Stimulated activated naive B cell treated with anti-CD40 and anti-IgM and Interleukin-4, amounts not matched to agents 10 μg/mL and 1 μg/mL and 100 μg/mL, for 72 hours (primary cell): ENCODE measurements at regions not wholly inside any gene's neighbourhood (a gene's known extent, or its start where the extent isn't known, plus 50 kb on each side); places are given as distances from the start of the nearest gene placed in this dataset.
"Not testable (repeated sequence)": the region's sequence is repeated elsewhere in the genome, so short reads cannot be mapped to it uniquely, and the experiment has no call there.

Experiments used
- ATAC-seq, 2 donors: fragments of 150-1000 bp; cut with Tn5 transposase; replicated peaks; 2 replicates each; pipeline ENCODE4 v1.10.0; 2021; ENCODE audit warnings: moderate library complexity in 1 of 2
- DNase-seq: peaks from one replicate; pipeline ENCODE4 v3.0.0; 2021
- H3K27ac Mint-ChIP-seq: one replicate; pipeline ENCODE4 v1.8.0; 2022; ENCODE audit warnings: mild to moderate bottlenecking, mixed read lengths
- H3K27me3 Mint-ChIP-seq, 2 donors: one replicate each; pipeline ENCODE4 v1.8.0; 2022; ENCODE audit warnings: mixed read lengths in 2 of 2
- H3K36me3 Mint-ChIP-seq, 2 donors: one replicate each; pipeline ENCODE4 v1.8.0; 2022; ENCODE audit warnings: mixed read lengths in 2 of 2, mild to moderate bottlenecking in 1 of 2
- H3K4me1 Mint-ChIP-seq, 2 donors: one replicate each; pipeline ENCODE4 v1.8.0; 2022; ENCODE audit warnings: mixed read lengths in 2 of 2, mild to moderate bottlenecking in 1 of 2
- H3K4me3 Mint-ChIP-seq, 2 donors: one replicate each; pipeline ENCODE4 v1.8.0; 2022; ENCODE audit warnings: mild to moderate bottlenecking in 2 of 2, mixed read lengths in 2 of 2, moderate library complexity in 1 of 2
- H3K9me3 Mint-ChIP-seq, 2 donors: one replicate each; pipeline ENCODE4 v1.8.0; 2022; ENCODE audit warnings: mixed read lengths in 2 of 2, mild to moderate bottlenecking in 1 of 2

DNA sequence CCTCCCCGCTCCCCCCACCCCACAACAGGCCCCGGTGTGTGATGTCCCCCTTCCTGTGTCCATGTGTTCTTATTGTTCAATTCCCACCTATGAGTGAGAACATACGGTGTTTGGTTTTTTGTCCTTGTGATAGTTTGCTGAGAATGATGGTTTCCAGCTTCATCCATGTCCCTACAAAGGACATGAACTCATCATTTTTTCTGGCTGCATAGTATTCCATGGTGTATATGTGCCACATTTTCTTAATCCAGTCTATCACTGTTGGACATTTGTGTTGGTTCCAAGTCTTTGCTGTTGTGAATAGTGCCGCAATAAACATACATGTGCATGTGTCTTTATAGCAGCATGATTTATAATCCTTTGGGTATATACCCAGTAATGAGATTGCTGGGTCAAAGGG lies 104.3 kb downstream of the MTPN start:
- H3K27me3 Mint-ChIP-seq, H3K4me1 Mint-ChIP-seq, ATAC-seq, H3K36me3 Mint-ChIP-seq, H3K9me3 Mint-ChIP-seq, H3K27ac Mint-ChIP-seq, H3K4me3 Mint-ChIP-seq, DNase-seq: not testable (repeated sequence)

DNA sequence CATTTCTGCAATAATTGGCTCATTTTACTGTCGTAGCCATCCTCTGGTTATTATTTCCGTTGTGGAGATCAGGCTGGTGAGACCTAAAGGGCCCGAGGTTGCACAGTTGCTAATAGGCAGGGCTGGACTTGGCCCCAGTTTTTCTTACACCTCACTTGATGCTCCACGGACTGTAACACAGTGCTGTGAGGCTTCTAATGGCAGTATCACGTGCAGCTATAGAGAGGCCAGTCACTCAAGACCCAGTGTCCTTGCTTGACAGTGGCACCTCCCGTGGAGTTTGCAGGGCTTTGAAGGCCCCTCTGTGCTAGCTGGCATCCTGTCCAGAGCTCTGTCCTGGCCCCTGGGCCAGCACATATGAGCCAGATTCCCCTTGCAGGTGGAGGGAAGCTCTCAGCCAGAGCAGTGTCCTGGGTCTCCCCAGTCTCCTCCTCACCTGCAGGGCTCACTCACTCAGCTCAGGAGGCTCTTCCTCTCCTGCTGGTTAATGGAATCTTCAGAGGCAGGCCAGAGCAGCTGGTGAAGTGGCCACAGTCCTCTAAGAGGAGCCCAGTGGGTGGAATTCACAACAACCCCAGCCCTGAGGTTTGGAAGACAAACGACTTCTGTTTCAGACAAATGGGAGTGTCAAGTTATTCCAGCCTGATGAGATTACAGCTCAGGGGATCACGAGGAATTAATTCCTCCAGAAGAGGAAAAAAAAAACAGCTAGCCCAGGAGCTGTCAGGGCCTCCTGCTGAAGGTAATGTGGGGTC lies 114.2 kb upstream of the FAM180A start:
- no peak for ATAC-seq
- peaks cover 4 to 5% of the 10 kb centered on the region in 2 donors for H3K9me3 Mint-ChIP-seq
- no peak overlapping the region for H3K27ac Mint-ChIP-seq
- H3K36me3 Mint-ChIP-seq: peaks cover 0 to 3% of the 10 kb centered on the region in 2 donors
- peaks cover 0 to 4% of the 10 kb centered on the region in 2 donors for H3K27me3 Mint-ChIP-seq
- no peak for DNase-seq
- H3K4me1 Mint-ChIP-seq: no peaks in the 10 kb centered on the region
- no peak overlapping the region for H3K4me3 Mint-ChIP-seq

DNA sequence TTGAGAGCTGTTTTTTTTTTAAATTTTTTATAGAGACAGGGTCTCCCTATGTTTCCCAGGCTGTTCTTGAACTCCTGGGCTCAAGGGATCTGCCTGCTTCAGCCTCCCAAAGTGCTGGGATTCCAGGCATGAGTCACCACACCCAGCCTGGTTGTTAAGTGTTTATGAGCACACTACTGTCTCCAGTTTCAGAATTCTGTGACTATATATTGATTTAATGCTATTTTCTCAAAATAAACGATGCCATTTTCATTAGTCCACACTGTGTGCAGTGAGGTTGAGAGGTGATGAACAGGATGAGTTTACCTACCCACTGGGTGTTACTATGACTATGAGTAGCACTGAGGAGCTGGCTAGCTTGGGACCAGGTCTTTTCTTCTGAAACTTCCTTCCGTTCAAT lies 110.9 kb upstream of the FAM180A start:
- no peak overlapping the region for H3K4me3 Mint-ChIP-seq
- peaks cover 4 to 5% of the 10 kb centered on the region in 2 donors for H3K9me3 Mint-ChIP-seq
- DNase-seq (no peak), ATAC-seq (no peak)
- H3K36me3 Mint-ChIP-seq: peaks cover 0 to 3% of the 10 kb centered on the region in 2 donors
- H3K27ac Mint-ChIP-seq: no peak overlapping the region
- peaks cover 5 to 6% of the 10 kb centered on the region in 2 donors for H3K4me1 Mint-ChIP-seq
- peaks cover 3 to 6% of the 10 kb centered on the region in 2 donors for H3K27me3 Mint-ChIP-seq

DNA sequence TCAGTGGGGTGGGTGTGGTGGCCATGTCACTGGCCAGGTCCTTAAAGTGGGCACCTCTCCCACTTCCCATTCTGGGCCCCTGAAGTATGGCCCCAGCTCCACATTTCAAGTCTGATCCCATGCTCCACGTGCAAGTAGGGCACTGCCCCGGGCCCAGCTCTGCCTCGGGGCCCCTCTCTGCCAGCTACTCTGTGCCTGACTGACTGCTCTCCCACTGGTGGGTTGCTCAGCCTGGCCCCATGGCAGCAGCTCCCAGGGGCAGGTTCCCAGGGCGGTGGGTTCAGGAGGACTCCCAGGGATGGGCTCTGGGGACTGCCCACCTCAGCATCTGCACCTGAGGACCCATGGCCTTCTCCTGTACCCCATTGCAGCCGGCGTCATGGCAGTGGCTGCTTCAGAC lies 110.2 kb upstream of the FAM180A start:
- peaks cover 4 to 5% of the 10 kb centered on the region in 2 donors for H3K9me3 Mint-ChIP-seq
- no peak overlapping the region for H3K4me3 Mint-ChIP-seq
- DNase-seq: no peak
- H3K27ac Mint-ChIP-seq: no peak overlapping the region
- peaks cover 7 to 8% of the 10 kb centered on the region in 2 donors for H3K27me3 Mint-ChIP-seq
- H3K4me1 Mint-ChIP-seq: peaks cover 5 to 6% of the 10 kb centered on the region in 2 donors
- ATAC-seq: no peak
- peaks cover 0 to 3% of the 10 kb centered on the region in 2 donors for H3K36me3 Mint-ChIP-seq

DNA sequence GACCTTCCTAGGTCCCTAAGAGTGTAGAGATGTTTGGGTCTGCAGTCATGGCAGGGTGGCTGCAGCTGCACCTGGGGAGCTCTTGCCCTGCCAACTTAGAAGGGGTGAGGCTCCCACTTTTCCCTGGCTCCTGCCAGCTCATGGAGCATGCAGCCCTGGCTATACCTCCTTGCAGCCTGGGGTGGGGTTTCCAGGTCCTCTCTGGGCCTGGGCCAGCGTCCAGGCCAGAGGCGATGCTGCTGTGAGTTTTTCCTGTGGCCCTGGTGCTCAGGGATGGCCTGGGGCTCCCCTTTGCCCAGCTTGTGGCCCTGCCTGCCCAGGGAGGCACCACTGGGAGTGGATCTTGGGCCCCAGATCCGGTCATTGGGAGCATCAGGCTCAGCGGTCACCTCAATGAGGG lies 109.8 kb upstream of the FAM180A start:
- Mint-ChIP-seq H3K27me3 (peaks cover 7 to 12% of the 10 kb centered on the region in 2 donors), H3K4me1 (peaks cover 5 to 6% of the 10 kb centered on the region in 2 donors), H3K4me3 (no peak overlapping the region), H3K36me3 (peaks cover 0 to 3% of the 10 kb centered on the region in 2 donors), H3K27ac (no peak overlapping the region), H3K9me3 (peaks cover 4 to 5% of the 10 kb centered on the region in 2 donors)
- ATAC-seq (no peak), DNase-seq (no peak)

DNA sequence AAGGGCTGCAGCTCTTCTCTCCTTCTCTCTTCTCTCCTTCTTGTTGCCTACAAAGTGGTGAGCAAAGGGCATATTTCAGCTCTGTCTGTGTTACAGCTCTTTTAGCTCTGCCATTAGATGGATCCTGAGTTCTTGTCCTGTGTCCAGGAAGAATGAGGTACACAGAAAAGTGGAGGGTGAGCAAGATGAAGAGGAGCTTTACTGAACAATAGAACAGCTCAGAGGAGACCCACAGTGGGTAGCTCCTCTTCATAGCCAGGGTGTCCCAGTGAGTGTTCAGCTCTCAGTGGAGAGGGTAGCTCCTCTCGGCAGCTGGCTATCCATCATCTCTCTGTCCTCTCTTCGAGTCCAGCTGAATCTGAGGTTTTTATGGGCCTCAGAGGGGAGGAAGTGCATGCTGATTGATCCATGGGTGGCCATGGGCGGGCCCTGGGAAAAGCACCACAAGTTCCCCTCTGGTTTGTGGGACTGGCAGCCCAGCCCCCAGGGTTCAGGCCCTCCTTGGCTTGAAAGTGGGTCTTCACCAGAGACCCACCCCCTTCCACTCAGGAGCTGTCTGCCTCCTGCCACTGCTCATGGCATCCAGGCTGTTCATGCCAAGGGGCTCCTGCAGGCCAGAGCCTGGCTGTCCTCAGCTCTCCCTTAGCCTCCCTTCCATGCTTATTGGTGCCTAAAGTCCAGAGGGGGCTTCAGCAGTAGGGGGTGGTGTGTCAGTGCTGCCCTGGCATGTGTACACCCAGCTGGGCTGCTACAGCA lies 109.1 kb upstream of the FAM180A start:
- no peak overlapping the region for H3K4me3 Mint-ChIP-seq
- no peak for ATAC-seq

DNA sequence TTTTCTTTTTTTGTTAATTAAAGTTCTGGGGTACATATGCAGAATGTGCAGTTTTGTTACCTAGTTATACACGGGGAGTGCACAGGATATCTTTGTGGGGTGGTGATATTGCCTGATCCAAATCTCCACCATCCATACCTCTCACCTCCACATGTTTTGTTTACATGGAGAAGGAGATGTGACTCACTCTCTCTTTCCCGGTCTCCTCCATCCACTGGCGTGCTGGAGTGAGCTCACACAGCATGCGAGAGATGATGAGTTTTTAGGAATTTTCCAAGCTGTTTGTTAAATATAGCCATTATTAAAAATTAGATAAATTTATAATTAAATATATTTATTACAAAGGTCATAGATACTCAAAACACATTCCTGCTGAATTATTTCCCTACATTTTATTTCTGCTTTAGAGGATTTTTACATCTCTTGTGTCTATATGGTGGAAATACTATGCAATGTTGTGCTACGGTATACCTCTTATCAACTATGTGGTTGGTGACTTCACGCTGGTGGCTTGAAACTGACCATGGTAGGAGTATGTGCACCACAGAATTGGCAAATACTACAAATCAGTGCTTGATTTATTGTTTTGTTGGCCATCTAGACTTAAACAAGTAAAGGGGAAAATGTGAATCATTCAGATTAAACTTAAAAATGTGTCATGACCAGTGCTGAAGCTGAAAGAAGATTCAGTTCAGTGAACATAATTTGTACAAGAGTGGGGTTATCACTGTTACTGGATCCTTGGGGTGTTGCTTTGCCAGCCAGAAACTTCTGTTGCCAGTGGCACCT lies 107.9 kb upstream of the FAM180A start:
- Mint-ChIP-seq H3K4me3 (no peak overlapping the region), H3K4me1 (peaks cover 5 to 6% of the 10 kb centered on the region in 2 donors), H3K27ac (no peak overlapping the region), H3K27me3 (peaks cover 16 to 17% of the 10 kb centered on the region in 2 donors), H3K36me3 (peaks cover 0 to 3% of the 10 kb centered on the region in 2 donors), H3K9me3 (peaks cover 4 to 10% of the 10 kb centered on the region in 2 donors)
- ATAC-seq (no peak), DNase-seq (no peak)

More for the DNA sequence above, 109.1 kb upstream of the FAM180A start:
- peaks cover 5 to 6% of the 10 kb centered on the region in 2 donors for H3K4me1 Mint-ChIP-seq
- H3K27me3 Mint-ChIP-seq: peaks cover 7 to 17% of the 10 kb centered on the region in 2 donors
- no peak overlapping the region for H3K27ac Mint-ChIP-seq
- H3K36me3 Mint-ChIP-seq: peaks cover 0 to 3% of the 10 kb centered on the region in 2 donors
- H3K9me3 Mint-ChIP-seq: peaks cover 4 to 5% of the 10 kb centered on the region in 2 donors
- DNase-seq: no peak

DNA sequence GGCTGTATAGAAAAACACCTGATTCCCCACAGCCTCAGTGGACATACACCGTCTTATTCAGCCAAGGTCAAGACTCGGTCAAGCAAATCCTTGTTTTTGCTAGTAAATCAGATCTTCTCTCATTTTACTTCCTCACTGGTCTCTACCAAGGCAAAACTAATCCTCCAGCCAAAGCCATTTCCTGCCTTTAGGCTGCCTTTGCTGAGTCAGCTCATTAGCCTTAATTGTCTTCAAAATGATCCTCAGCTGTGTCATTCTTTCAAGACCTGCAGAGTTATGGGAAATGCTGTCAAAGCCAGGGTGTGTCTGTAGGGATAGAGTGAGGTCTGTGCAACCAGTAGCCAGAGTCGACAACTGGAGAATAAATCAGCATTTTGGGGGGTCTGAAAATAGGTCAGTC lies 107.2 kb upstream of the FAM180A start:
- DNase-seq (no peak), ATAC-seq (no peak)
- peaks cover 15 to 16% of the 10 kb centered on the region in 2 donors for H3K27me3 Mint-ChIP-seq
- H3K36me3 Mint-ChIP-seq: peaks cover 0 to 2% of the 10 kb centered on the region in 2 donors
- no peak overlapping the region for H3K27ac Mint-ChIP-seq
- peaks cover 3 to 9% of the 10 kb centered on the region in 2 donors for H3K9me3 Mint-ChIP-seq
- H3K4me3 Mint-ChIP-seq: no peak overlapping the region
- H3K4me1 Mint-ChIP-seq: peaks cover 5 to 6% of the 10 kb centered on the region in 2 donors

DNA sequence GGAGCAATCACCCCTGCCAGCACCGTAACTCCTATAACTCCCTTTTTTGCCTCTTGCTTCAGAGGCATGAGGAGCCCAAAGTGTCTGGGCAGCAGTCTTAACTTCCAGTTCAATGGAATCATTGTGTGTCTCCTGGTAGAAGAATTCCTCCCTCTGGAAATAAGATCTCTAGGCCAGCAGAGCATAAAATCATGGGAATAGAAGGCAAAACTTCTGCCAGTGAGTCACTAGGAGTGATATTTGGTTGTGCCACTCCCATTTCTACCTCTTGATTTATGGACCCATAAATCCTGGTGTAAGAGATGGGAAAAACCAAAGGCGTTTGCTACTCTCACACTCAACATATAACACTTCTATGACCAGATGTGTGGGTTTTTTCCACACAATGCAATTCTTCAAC lies 104.9 kb upstream of the FAM180A start:
- H3K27ac Mint-ChIP-seq: no peak overlapping the region
- H3K9me3 Mint-ChIP-seq: peaks cover 0 to 7% of the 10 kb centered on the region in 2 donors
- no peaks in the 10 kb centered on the region for H3K36me3 Mint-ChIP-seq
- DNase-seq (no peak), ATAC-seq (no peak)
- peaks cover 13 to 16% of the 10 kb centered on the region in 2 donors for H3K27me3 Mint-ChIP-seq
- H3K4me3 Mint-ChIP-seq: no peak overlapping the region
- H3K4me1 Mint-ChIP-seq: peaks cover 5 to 6% of the 10 kb centered on the region in 2 donors

DNA sequence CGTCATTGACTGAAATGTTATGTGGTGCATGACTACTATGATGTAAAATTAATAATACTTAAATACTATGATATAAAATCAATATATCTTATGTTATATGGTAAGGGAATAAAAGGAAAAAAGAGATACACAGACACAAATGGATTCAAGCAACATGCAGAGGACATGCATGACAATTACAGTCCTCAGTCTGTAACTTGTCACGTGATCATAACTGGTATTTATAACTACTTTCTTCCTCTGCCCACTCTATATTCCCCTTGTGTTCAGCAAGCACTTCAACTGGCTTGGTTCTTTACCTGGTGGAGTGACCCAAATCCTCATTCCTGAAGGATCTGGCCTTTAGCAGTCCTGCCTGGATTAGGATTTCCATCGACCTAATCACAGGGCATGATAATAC lies 104.4 kb upstream of the FAM180A start:
- no peaks in the 10 kb centered on the region for H3K36me3 Mint-ChIP-seq
- H3K27me3 Mint-ChIP-seq: peaks cover 13 to 16% of the 10 kb centered on the region in 2 donors
- no peak for ATAC-seq
- peaks cover 0 to 7% of the 10 kb centered on the region in 2 donors for H3K9me3 Mint-ChIP-seq
- H3K4me3 Mint-ChIP-seq: no peak overlapping the region
- no peak for DNase-seq
- H3K27ac Mint-ChIP-seq: no peak overlapping the region
- peaks cover 5 to 6% of the 10 kb centered on the region in 2 donors for H3K4me1 Mint-ChIP-seq

DNA sequence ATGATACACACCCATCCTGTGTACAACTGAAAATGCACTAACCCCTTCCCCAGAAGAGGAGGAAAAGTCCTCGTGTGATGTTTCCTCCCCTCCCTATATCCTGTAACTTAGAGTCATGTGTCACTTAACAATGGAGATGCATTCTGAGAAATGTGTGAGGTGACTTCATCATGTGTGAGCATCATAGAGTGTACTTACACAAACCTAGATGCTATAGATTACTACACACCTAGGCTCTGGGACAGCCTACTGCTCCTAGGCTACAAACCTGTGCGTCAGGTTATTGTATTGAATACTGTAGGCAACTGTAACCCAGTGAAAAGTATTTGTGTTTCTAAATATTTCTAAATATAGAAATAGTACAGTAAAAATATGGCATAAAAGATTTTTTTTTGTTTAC lies 98.6 kb upstream of the FAM180A start:
- Mint-ChIP-seq H3K27me3 (peaks cover 0 to 5% of the 10 kb centered on the region in 2 donors), H3K9me3 (peaks cover 0 to 4% of the 10 kb centered on the region in 2 donors), H3K36me3 (no peaks in the 10 kb centered on the region), H3K4me1 (peaks cover 9 to 17% of the 10 kb centered on the region in 2 donors), H3K27ac (no peak overlapping the region), H3K4me3 (no peak overlapping the region)
- ATAC-seq (no peak), DNase-seq (no peak)

DNA sequence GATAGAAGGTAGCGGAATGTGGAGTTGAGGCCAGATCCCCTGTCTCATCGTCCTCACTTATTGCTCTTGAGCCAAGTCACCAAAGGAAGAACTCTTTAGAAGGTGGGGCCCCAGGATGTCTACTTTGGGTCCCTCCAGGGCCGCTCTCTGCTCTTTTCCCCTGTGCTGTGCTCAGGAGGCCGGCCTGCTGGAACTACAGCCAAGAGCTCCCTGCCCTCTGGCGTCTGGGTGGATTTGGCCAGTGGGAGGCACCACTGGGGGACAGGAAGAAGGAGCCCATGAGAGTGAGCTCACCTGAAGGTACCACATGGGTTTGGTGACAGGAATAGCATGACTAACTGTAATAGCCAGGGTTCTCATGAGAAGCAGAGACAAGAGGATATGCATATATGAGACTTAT lies 97.7 kb upstream of the FAM180A start:
- Mint-ChIP-seq H3K4me3 (no peak overlapping the region), H3K27ac (no peak overlapping the region), H3K9me3 (no peaks in the 10 kb centered on the region), H3K4me1 (peaks cover 9 to 17% of the 10 kb centered on the region in 2 donors), H3K36me3 (no peaks in the 10 kb centered on the region), H3K27me3 (no peaks in the 10 kb centered on the region)
- ATAC-seq (no peak), DNase-seq (no peak)

DNA sequence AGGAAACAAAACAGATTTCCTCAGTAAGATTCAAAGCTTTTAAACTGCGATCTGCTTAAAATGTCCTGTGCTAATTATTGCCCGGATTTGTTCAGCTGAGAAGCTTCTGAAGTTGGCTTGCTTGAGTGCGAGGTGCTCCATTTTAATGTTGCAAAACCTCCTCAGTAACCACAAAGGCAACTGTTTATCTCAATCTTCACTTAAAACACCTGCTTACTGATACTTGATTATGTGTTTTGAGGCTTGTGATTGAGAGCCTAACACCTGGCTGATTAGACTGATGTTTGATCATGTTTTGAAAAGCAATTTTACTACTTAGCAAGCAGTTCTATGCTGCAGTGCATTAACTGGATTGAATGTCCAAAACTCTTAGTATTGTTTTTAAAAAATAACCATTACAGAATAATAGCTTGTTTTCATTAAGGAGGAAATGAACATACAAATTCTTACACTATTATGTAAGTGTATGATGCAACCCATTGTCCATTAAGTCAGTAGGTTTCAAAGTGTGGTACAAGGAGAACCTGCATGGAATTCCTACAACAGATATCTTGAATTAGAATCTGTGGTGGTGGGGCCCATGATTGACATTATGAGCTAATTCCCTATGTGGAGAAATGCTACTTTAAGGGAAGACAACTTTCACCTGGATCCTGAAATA lies 96.9 kb upstream of the FAM180A start:
- no peak overlapping the region for H3K27ac Mint-ChIP-seq
- no peaks in the 10 kb centered on the region for H3K9me3 Mint-ChIP-seq
- ATAC-seq (no peak), DNase-seq (no peak)
- no peak overlapping the region for H3K4me3 Mint-ChIP-seq
- no peaks in the 10 kb centered on the region for H3K27me3 Mint-ChIP-seq
- no peaks in the 10 kb centered on the region for H3K36me3 Mint-ChIP-seq
- H3K4me1 Mint-ChIP-seq: peaks cover 9 to 17% of the 10 kb centered on the region in 2 donors

DNA sequence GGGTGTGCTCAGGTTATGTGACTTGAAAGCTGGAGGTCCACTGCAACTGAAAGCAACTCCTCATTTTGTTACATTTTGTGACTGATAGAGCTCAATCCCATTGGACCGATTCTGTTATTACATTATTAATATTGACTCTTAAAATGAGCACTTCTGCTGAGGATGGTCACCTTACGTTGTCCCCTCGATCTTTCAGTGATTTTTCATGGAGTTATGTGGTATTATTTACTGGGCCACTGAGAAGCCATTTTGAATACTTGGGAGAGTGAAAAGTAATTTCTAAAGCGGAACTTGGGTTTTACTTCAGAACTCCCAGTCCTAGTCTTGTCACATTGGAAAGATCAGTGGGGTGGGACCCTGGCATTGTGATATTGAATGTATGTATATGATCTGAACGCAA lies 96.3 kb upstream of the FAM180A start:
- no peaks in the 10 kb centered on the region for H3K36me3 Mint-ChIP-seq
- ATAC-seq: no peak
- no peak overlapping the region for H3K4me3 Mint-ChIP-seq
- H3K4me1 Mint-ChIP-seq: peaks cover 9 to 17% of the 10 kb centered on the region in 2 donors
- no peak for DNase-seq
- H3K27ac Mint-ChIP-seq: no peak overlapping the region
- no peaks in the 10 kb centered on the region for H3K9me3 Mint-ChIP-seq
- H3K27me3 Mint-ChIP-seq: no peaks in the 10 kb centered on the region
